PFSK-1 (cell line): ENCODE measurements at regions not wholly inside any gene's neighbourhood (a gene's known extent, or its start where the extent isn't known, plus 50 kb on each side); places are given as distances from the start of the nearest gene placed in this dataset.

ENCODE experiments used
- FOXP2 ChIP-seq: optimal IDR thresholded peaks from 2 replicates; pipeline ENCODE3; 2011; ENCODE audit warnings: borderline replicate concordance, control low read depth, inconsistent platforms; ENCODE audit not compliant: insufficient read depth; ENCODE audit errors: extremely low read length, extremely low read depth
- POLR2AphosphoS5 ChIP-seq: IDR thresholded peaks from 2 replicates; pipeline ENCODE4 v1.6.1; 2012; ENCODE audit warnings: low read depth, mild to moderate bottlenecking, control low read depth, low read length, moderate library complexity
- REST ChIP-seq, 2 experiments: IDR thresholded peaks; 2 replicates each; pipeline versions ENCODE4 v1.6.1 to v1.8.0; 2011 to 2012; ENCODE audit warnings: low read depth in 2 of 2, low read length in 2 of 2, control low read depth in 1 of 2, inconsistent platforms in 1 of 2, mild to moderate bottlenecking in 1 of 2, moderate library complexity in 1 of 2; ENCODE audit not compliant: insufficient read depth in 1 of 2
- SIN3A ChIP-seq: IDR thresholded peaks from 2 replicates; pipeline ENCODE4 v1.6.1; 2012; ENCODE audit warnings: mild to moderate bottlenecking, low read length, moderate library complexity, borderline replicate concordance; ENCODE audit not compliant: insufficient read depth
- TAF1 ChIP-seq: IDR thresholded peaks from 2 replicates; pipeline ENCODE4 v1.6.1; 2012; ENCODE audit warnings: low read length, control low read depth, borderline replicate concordance; ENCODE audit not compliant: insufficient read depth

- TF ChIP-seq SIN3A = no peak
- TF ChIP-seq FOXP2 = no peak
- no peak for TF ChIP-seq TAF1
- TF ChIP-seq REST (IDR thresholded peaks at IDR 0.05; ENCODE audit: insufficient read depth in 1 of 2, low read depth in 2 of 2, low read length in 2 of 2) = no peak
- TF ChIP-seq POLR2AphosphoS5 = no peak
Observed at GRCh38 chr3:25287291-25287884, 140.7 kb upstream of the RARB start.

DNA sequence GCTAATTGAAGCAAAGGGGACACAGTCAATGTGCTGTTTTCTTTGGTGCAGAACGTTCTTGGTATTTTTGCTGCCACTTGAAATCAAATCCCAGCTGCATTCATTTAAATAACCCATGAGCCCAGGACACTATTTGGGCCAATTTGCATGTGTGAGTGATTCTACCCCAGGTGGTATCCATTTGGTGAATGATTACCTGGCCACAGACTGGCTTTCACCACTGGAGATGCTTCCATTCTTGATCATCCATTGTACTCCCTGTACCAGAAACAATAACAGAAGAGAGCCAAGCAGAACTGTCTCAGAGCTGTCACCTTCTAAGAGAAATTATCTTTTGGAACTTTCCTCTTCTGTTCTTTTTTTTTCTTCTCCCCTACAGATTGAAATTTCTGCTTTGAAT is 139.7 kb upstream of the RARB start:
- TF ChIP-seq TAF1 (no peak), REST (IDR thresholded peaks at IDR 0.05; ENCODE audit: insufficient read depth in 1 of 2, low read depth in 2 of 2, low read length in 2 of 2) (no peak), SIN3A (no peak), POLR2AphosphoS5 (no peak), FOXP2 (no peak)

- TF ChIP-seq REST (IDR thresholded peaks at IDR 0.05; ENCODE audit: insufficient read depth in 1 of 2, low read depth in 2 of 2, low read length in 2 of 2) (no peak), FOXP2 (no peak), POLR2AphosphoS5 (no peak), SIN3A (no peak), TAF1 (no peak)
Observed at GRCh38 chr3:25289156-25289555, 138.9 kb upstream of the RARB start.

GRCh38 chr3:25289663-25290062 is 138.4 kb upstream of the RARB start:
- TF ChIP-seq FOXP2 (no peak), POLR2AphosphoS5 (no peak), SIN3A (no peak)

- no peak for TF ChIP-seq SIN3A
Observed at GRCh38 chr3:25291481-25291905, 136.6 kb upstream of the RARB start.

GRCh38 chr3:25292036-25292435 is 136.0 kb upstream of the RARB start:
- no peak for TF ChIP-seq POLR2AphosphoS5
- no peak for TF ChIP-seq SIN3A
- no peak for TF ChIP-seq TAF1
- TF ChIP-seq REST (IDR thresholded peaks at IDR 0.05; ENCODE audit: insufficient read depth in 1 of 2, low read depth in 2 of 2, low read length in 2 of 2) = no peak
- TF ChIP-seq FOXP2 = no peak
